Stimulated activated CD8-positive, alpha-beta memory T cell treated with anti-CD3 and anti-CD28 coated beads, Interleukin-15, amount 100 ng/mL, for 4 hours (primary cell): ENCODE measurements at regions not wholly inside any gene's neighbourhood (a gene's known extent, or its start where the extent isn't known, plus 50 kb on each side); places are given as distances from the start of the nearest gene placed in this dataset.

Source experiments
- DNase-seq, 2 donors: peaks; one replicate each; pipeline ENCODE4 v3.0.0-alpha.2; 2020; ENCODE audit warnings: low read depth in 2 of 2

- DNase-seq, result no peak
These were observed 133.6 kb upstream of the CPEB2 start for GRCh38 chr4:14868426-14869395.

DNA sequence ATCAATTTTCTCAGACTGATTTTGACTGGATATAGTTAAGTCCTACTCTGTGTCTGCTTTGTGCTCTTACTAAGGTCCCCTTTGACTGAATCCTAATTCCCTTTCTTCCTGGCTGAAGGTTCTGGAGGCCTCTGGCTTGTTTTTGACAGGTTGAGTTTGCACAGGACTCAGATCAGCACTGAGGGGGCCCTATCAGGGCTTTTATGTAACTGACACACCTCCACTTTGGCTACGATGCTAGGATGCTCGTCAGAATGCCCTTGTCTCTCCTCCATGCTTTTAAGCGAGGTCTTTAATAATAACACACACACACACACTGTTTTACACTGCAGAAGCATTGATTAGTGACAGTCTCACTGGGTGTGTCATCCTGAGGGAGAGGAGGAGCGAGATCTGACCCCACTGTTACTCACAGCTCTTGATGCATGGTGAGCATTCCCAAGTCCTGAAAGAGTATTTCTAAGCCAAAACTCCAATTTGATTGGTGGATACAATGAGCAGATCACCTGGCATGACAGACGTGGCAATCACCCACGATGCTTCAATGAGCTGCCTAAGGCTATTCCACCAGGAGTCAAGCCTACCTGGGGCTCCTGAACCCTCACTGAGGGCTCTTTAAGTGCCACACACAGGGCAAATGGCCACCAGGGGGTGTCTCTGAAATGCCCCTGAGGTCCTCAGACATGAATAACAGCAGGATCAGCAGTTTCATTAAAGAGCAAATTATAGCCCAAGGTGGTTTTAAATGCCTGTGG lies 130.4 kb upstream of the CPEB2 start:
- DNase-seq, result no peak

GRCh38 chr4:14874990-14875389 lies 127.3 kb upstream of the CPEB2 start:
- DNase-seq, result no peak

GRCh38 chr4:14877246-14878225 lies 124.7 kb upstream of the CPEB2 start:
- DNase-seq, result no peak

DNA sequence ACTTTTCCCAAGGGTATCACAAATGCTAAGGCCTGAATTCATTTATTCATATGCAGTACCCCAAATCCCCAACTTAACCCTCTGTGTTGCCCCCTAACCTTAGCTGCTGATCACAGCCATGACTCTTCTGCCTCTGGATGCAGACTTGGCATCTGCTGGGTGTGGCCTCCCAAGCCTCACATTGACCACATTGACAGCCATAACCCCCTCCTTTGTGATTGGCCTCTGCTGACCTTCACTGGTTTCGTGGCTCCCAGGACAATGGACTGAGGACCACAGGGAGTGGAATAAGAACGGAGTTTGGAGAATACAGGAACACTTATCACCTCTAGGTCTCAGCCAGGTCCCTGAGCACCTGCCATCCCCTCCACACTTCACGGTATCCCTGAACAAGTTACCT lies 123.6 kb upstream of the CPEB2 start:
- DNase-seq, result no peak

GRCh38 chr4:14879683-14880082 lies 122.6 kb upstream of the CPEB2 start:
- no peak for DNase-seq

DNA sequence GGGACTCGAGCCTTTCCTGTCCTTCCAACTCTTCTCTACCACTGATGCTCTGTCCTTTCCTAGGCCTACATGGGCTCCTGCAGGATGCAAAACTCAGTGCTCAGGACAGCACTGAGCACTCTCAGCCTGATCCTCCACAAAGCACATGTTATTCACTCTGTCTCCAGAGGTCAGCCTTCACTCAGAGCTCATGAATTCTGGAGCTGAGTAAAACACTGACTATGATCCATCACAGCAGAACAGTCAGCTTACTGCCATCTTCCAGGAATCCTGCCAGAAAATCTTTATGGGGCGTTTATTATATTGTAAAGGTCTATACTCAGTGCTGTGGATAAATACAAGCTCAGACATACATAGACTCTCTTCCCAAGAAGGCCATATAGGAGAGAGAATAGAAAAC lies 121.5 kb upstream of the CPEB2 start:
- DNase-seq, result no peak

GRCh38 chr4:14883166-14883565 lies 119.1 kb upstream of the CPEB2 start:
- DNase-seq, result no peak

- DNase-seq, result no peak
These were observed 118.6 kb upstream of the CPEB2 start for GRCh38 chr4:14883661-14884060.

DNA sequence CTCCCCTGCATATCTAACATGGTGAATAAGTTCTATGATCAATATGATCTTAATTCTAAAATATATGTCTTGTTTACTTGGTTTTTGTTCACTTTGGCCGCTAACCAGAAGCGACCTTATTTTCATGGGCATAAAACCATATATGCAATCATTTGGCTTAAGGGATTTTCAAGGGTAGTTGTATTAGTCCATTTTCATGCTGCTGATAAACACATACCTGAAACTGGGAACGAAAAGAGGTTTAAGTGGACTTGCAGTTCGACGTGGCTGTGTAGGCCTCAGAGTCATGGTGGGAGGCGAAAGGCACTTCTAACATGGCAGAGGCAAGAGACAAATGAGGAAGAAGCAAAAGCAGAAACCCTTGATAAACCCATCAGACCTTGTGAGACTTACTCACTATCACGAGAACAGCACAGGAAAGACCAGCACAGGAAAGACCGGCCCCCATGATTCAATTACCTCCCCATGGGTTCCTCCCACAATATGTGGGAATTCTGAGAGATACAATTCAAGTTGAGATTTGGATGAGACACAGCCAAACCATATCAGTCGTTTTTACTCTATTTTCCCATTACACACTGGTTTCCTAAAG lies 114.3 kb upstream of the CPEB2 start:
- no peak for DNase-seq

GRCh38 chr4:14888790-14889572 lies 113.3 kb upstream of the CPEB2 start:
- no peak for DNase-seq

DNA sequence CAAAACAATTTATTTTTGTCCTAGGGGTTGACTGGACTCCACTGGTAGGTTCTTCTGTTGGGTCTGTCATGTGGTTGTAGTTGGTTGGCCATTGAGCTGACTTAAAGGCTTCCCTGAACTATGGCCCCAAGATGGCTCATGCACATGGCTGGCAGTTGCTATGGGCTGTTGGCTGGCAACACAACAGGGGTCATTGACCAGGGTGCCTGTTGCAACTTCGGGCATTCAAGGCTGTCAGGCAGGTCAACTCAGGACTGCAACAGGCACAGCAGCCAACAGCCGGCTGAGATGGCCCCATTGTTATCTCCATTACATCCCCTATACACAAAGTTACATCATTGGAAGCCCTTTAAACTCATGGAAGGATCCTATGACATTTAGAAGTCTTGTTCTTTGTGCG lies 109.7 kb upstream of the CPEB2 start:
- DNase-seq, result no peak

- no peak for DNase-seq
These were observed 108.6 kb upstream of the CPEB2 start for GRCh38 chr4:14893713-14894112.

DNA sequence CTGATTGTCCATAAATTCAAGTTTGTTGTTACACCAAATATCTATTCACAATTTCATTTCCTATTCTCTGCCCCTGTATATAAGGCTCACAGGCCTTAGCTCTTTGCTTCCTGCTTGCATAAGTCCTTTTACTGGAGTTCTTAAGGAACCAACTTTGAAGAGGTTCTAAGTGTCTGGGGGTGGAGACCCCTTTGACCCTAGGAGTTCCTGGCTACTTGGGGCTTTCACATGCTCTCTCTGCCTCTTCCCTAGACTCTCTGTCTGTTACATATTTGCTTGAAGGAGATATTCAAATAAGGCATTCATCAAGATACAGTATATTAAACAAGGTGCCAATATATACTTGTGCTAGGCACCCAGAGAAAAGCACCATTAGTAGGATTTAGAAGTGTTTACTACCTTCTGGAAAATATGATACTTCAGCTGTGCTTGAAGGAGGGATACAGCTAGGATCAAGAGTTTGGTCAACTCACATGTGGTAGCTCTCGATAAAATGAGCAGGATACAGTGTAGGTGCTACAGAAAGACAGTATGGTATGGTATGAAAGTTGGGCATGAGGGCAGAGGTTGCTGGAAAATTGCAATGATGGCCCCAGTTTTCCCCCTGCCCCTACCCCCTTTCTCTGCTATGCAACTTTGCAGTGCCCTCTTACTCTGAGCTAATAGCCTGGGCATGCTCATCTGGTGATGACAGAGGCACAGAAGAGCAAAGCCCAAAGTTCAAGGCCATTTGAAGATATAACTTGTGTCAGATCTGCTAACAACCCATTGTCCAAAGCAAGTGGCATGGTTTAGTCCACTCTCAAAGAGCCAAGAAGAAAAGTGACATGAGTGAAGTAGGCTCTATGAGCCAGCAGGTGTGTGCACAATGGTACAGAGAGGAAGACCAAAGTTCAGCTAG lies 107.6 kb upstream of the CPEB2 start:
- DNase-seq, result no peak

DNA sequence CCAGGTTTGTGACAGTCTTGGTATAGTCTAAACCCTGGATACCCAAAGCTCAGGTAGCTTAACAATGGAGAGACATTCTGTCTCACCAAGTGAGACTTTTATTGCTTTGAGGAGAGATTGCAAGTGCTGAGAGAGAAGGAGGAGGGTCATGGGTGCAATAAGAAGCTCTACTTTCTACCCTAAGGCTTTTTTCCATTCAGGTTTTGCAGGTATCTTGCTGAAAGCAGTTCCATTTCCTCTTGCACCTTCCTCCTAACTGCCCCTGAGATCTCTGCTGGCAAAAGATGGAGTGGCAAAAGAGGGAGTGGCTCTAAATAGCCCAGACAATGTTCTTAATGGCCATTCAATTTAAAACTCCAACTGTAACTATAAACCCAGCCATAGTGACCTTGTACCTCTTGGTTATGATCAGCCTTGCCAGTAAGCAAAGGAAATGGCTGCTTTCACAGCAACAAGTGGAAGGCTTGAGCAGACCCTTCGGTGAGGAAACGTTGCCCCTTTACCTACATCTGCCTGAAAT lies 105.6 kb upstream of the CPEB2 start:
- no peak for DNase-seq

DNA sequence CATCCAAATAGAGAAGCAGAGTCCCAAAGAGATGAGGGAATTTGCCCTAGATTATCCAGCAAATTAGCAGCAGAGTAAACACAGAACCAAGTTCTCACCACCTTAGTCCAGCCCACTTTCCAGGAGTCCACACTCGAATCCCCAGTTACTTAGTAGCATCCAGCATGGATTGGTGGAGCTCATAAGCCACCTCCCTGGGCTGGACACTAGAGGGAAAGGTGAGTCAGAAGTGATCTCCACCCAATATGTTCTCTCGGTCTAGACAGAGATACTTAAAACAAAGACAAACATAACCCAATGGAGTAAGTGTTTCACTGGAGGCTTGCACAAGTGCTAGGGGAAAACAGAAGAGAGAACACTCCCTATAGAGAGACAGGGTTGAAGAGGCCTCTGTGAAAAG lies 105.1 kb upstream of the CPEB2 start:
- no peak for DNase-seq

DNA sequence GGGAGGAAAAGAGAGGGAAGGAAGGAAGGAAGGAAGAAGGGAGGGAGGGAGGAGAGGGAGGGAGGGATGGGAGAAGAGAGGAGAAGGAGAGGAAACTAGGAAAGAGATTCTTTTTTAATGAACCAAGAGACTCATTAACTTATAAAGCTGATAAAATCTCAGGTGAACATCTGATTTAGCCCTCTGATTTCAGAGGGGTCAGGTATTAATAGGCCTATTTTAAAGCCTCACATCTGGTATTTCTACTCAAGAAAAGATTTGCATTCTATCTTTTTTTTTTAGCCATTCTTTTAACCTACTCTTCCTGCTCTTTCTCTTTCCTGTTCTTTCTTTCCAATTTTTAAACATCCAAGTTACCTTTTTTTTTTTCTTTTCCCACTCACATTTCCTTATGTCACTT lies 103.3 kb upstream of the CPEB2 start:
- no peak for DNase-seq

DNA sequence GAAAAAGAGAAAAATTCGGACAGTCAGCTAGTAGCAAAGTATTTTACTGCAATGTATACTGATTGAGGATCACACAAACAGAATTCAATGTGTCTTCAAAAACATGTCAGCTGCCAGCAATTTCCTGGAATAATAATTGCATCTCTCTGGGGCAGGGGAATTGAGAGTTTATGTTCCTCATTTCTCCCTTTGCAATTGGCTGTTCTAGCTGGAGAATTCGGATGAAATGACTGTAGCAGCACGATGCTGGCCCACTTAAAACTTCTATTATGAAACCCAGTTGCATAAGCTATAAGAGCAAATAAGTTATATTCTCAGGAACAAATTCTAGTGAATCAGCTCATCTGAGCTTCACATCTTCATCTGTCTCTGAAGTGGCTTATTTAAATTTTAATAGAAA lies 99.9 kb upstream of the CPEB2 start:
- DNase-seq, result no peak

GRCh38 chr4:14903321-14903720 lies 99.0 kb upstream of the CPEB2 start:
- DNase-seq, result no peak
